Peyer's patch (tissue), 4 donors: ENCODE measurements at regions not wholly inside any gene's neighbourhood (a gene's known extent, or its start where the extent isn't known, plus 50 kb on each side); places are given as distances from the start of the nearest gene placed in this dataset.

ENCODE experiments used
- CTCF ChIP-seq, 6 experiments: fragments of 450-650 bp in 4 of 6; fragments of 200-600 bp in 2 of 6; sonication (generic) in 1 of 6; IDR thresholded peaks; one replicate each; pipeline ENCODE4 v1.5.1; 2017 to 2019; ENCODE audit warnings: antibody characterized with exemption in 6 of 6, mild to moderate bottlenecking in 3 of 6, moderate library complexity in 1 of 6
- POLR2A ChIP-seq, 2 donors: fragments of 450-650 bp; IDR thresholded peaks; one replicate each; pipeline ENCODE4 v1.5.1; 2017; ENCODE audit warnings: antibody characterized with exemption in 2 of 2, mild to moderate bottlenecking in 2 of 2, moderate library complexity in 2 of 2

- TF ChIP-seq CTCF (IDR thresholded peaks at IDR 0.05) = no peak
- no peak for TF ChIP-seq POLR2A (IDR thresholded peaks at IDR 0.05)
These were observed 391.7 kb upstream of the KLF6 start for GRCh38 chr10:4176500-4177281.
